ENCODE measurements at regions not wholly inside any gene's neighbourhood (a gene's known extent, or its start where the extent isn't known, plus 50 kb on each side); places are given as distances from the start of the nearest gene placed in this dataset.
A peak's percentile ranks its signal among the peaks of the same experiment; 100 is the strongest.

GRCh38 chr13:78012046-78012445 lies 93.4 kb upstream of the EDNRB start:
- no peak for DNase-seq (ENCODE audit: low spot score)

- no peak for DNase-seq (ENCODE audit: low spot score)
Measured at GRCh38 chr13:78004821-78005220, 86.2 kb upstream of the EDNRB start.

- no peak for DNase-seq (ENCODE audit: low spot score)
Measured at GRCh38 chr13:77999746-78000145, 81.1 kb upstream of the EDNRB start.

- DNase-seq (ENCODE audit: low spot score): no peak
Measured at GRCh38 chr13:77994166-77994565, 75.5 kb upstream of the EDNRB start.

GRCh38 chr13:77991003-77991402 lies 72.4 kb upstream of the EDNRB start:
- peak; percentile 49 for DNase-seq (ENCODE audit: low spot score)

- no peak for DNase-seq (ENCODE audit: low spot score)
Measured at GRCh38 chr13:77989281-77989680, 70.7 kb upstream of the EDNRB start.

- no peak for DNase-seq (ENCODE audit: low spot score)
Measured at GRCh38 chr13:77988355-77988754, 69.7 kb upstream of the EDNRB start.

GRCh38 chr13:77986713-77987112 lies 68.1 kb upstream of the EDNRB start:
- no peak for DNase-seq (ENCODE audit: low spot score)

- no peak for DNase-seq (ENCODE audit: low spot score)
Measured at GRCh38 chr13:77985866-77986636, 67.4 kb upstream of the EDNRB start.

- no peak for DNase-seq (ENCODE audit: low spot score)
Measured at GRCh38 chr13:77981281-77981881, 62.8 kb upstream of the EDNRB start.

- DNase-seq (ENCODE audit: low spot score): no peak
Measured at GRCh38 chr13:77980592-77980991, 62.0 kb upstream of the EDNRB start.

- DNase-seq (ENCODE audit: low spot score): no peak
Measured at GRCh38 chr13:77979721-77980385, 61.2 kb upstream of the EDNRB start.

- no peak for DNase-seq (ENCODE audit: low spot score)
Measured at GRCh38 chr13:77975358-77976042, 56.9 kb upstream of the EDNRB start.

- DNase-seq (ENCODE audit: low spot score): no peak
Measured at GRCh38 chr13:77969299-77969698, 50.7 kb upstream of the EDNRB start.

All from Ammon's horn (tissue), 1 donor.